Psoas muscle (tissue), 7 donors: ENCODE measurements at regions not wholly inside any gene's neighbourhood (a gene's known extent, or its start where the extent isn't known, plus 50 kb on each side); places are given as distances from the start of the nearest gene placed in this dataset.

Source experiments
- ATAC-seq, 4 donors: fragments of 200-7000 bp; cut with Tn5 transposase; one replicate each; pipeline ENCODE4 v1.9.1; 2020; ENCODE audit warnings: moderate library complexity in 3 of 4, mild to moderate bottlenecking in 2 of 4
- DNase-seq, 2 donors: peaks; one replicate each; pipeline ENCODE4 v3.0.0-alpha.2; 2020
- H3K27ac ChIP-seq: fragments of 200-600 bp; one replicate; pipeline ENCODE4 v1.8.0; 2022
- H3K27me3 ChIP-seq, 3 donors: fragments of 200-600 bp in 1 of 3; one replicate each; pipeline versions ENCODE4 v1.6.1 to v1.8.0; 2013 to 2022; ENCODE audit warnings: low read length in 2 of 3, mild to moderate bottlenecking in 2 of 3, moderate library complexity in 1 of 3; ENCODE audit not compliant: insufficient read depth in 3 of 3
- H3K36me3 ChIP-seq, 2 donors: fragments of 200-600 bp in 1 of 2; one replicate each; pipeline versions ENCODE4 v1.6.1 to v1.8.0; 2013 to 2022; ENCODE audit warnings: low read depth in 1 of 2, mild to moderate bottlenecking in 1 of 2, moderate library complexity in 1 of 2; ENCODE audit not compliant: insufficient read depth in 1 of 2
- H3K4me1 ChIP-seq: fragments of 200-600 bp; one replicate; pipeline ENCODE4 v1.8.0; 2022
- H3K4me3 ChIP-seq: fragments of 200-600 bp; one replicate; pipeline ENCODE4 v1.8.0; 2022; ENCODE audit warnings: mild to moderate bottlenecking
- H3K9me3 ChIP-seq: fragments of 200-600 bp; one replicate; pipeline ENCODE4 v1.8.0; 2022
- WGBS, 3 donors: extraction: QIAGEN DNeasy Blood & Tissue Kit; methylation state at CpG; one replicate each; pipeline versions ENCODE4 v1.1.6 to v1.1.7; 2013; 5-methylcytosine and 5-hydroxymethylcytosine counted together
- intact Hi-C, 2 donors: fragments of 100-400 bp; cut with DNase I; formaldehyde crosslinking; loops; one replicate each; pipeline versions ENCODE4 v1.11.0 to v1.14.2; 2022
- TF ChIP-seq, protein P1 (sequence below): fragments of 200-600 bp; IDR thresholded peaks from one replicate; pipeline ENCODE4 v1.8.0; 2022; ENCODE audit warnings: antibody characterized with exemption
- donor health status: healthy with polysubstance abuse.
- donor health status: DM: no; HTN: no; CAD: no; lungs with moderate emphysema.
- donor health status: Bipolar disorder and iron deficiency.
- donor health status: healthy.
- donor health status: DM: yes; HTN: yes; CAD: no.
- donor health status: DM: no; HTN: no; CAD: no.
- donor health status: DM: yes; HTN: yes; CAD: no.

DNA sequence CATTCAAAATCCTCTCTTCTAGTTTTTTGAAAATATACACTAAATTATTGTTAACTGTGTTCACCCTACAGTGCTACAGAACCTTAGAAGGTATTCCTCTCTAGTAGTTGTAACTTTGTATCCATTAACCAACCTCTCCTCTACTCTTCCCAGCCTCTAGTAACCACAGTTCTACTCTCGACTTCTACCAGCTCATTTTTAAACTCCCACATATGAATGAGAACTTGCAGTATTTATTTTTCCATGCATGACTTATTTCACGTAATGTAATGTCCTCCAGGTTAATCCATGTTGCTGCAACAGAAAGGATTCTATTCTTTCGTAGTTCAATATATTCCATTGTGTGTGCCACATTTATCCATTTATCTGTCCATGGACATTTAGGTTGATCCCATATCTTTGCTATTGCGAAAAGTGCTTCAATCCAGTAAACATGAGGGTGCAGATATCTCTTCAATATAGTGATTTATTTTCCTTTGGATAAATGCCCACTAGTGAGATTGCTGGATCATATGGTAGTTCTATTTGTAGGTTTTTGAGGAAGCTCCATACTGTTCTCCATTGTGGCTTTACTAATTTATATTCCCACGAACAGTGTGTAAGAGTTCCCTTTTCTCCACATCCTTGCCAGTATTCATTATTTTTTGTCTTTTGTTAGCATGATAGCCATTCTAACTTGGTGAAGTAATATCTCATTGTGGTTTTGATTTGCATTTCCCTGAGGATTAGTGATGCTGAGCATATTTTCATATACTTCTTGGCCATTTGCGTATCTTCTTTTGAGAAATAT lies 113.7 kb upstream of the SMAD3 start:
- ATAC-seq, result no peak
- H3K4me1 ChIP-seq, result peaks cover 4% of the 10 kb centered on the region
- H3K36me3 ChIP-seq, result no peaks in the 10 kb centered on the region
- intact Hi-C loops, result loop anchor here in 1 of 2 donors (5.0 kb wide), 1 partner anchor 271 kb away; no protein-coding TSS in a partner anchor
- peaks cover 3% of the 10 kb centered on the region for H3K9me3 ChIP-seq
- DNase-seq, result no peak
- H3K27me3 ChIP-seq, result no peaks in the 10 kb centered on the region
- WGBS, 3 donors, result 87 to 88% (median 87%) methylated on average over 6 of the region's 6 CpGs
- H3K27ac ChIP-seq, result no peak overlapping the region
- TF ChIP-seq, protein P1, sequence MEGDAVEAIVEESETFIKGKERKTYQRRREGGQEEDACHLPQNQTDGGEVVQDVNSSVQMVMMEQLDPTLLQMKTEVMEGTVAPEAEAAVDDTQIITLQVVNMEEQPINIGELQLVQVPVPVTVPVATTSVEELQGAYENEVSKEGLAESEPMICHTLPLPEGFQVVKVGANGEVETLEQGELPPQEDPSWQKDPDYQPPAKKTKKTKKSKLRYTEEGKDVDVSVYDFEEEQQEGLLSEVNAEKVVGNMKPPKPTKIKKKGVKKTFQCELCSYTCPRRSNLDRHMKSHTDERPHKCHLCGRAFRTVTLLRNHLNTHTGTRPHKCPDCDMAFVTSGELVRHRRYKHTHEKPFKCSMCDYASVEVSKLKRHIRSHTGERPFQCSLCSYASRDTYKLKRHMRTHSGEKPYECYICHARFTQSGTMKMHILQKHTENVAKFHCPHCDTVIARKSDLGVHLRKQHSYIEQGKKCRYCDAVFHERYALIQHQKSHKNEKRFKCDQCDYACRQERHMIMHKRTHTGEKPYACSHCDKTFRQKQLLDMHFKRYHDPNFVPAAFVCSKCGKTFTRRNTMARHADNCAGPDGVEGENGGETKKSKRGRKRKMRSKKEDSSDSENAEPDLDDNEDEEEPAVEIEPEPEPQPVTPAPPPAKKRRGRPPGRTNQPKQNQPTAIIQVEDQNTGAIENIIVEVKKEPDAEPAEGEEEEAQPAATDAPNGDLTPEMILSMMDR, result no peak
- no peak overlapping the region for H3K4me3 ChIP-seq

DNA sequence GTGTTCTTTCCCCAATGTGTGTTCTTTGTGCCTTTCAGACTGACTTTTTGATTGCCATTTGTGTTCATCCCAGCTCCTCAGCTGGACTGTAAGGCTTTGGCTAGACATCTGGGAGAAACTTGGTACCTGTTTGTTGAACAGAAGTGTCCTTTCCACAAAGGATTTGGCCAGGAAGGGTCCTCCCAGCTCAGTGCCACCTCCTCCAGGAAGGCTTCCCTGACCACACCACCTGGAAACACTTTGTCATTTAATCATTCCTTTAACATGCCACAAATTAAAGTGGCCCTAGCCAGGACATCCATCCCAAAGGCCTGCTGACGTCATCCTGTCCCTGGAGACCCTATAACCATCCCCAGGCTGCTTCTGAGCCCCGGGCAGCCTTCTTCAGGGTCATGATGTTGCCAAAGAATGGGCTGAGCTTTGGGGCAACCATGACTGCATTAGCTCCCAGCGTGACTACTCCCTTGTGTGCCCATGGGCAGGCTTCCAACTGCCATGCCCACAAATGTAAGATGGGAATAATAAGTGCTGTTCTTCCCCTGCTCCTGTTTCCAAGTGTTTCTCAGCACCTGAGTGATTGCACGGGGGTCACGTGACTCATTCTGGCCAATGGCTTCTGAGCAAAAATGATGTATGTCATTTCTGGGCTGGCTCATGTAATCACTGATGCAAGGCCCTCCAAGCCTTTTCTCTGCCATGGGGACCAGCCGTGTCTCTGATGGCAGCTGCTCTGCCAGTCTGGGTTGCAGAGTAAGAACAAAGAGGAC lies 112.5 kb upstream of the SMAD3 start:
- H3K27me3 ChIP-seq, result no peaks in the 10 kb centered on the region
- TF ChIP-seq, protein P1, result no peak
- WGBS, 3 donors, result 58 to 69% (median 60%) methylated on average over 6 of the region's 6 CpGs
- intact Hi-C loops, result loop anchor here in 1 of 2 donors (5.0 kb wide), 1 partner anchor 269 kb away; no protein-coding TSS in a partner anchor
- no peak for DNase-seq
- no peak overlapping the region for H3K27ac ChIP-seq
- ATAC-seq, result no peak
- H3K4me3 ChIP-seq, result no peak overlapping the region
- no peaks in the 10 kb centered on the region for H3K36me3 ChIP-seq
- peaks cover 3% of the 10 kb centered on the region for H3K9me3 ChIP-seq
- H3K4me1 ChIP-seq, result peaks cover 3% of the 10 kb centered on the region

DNA sequence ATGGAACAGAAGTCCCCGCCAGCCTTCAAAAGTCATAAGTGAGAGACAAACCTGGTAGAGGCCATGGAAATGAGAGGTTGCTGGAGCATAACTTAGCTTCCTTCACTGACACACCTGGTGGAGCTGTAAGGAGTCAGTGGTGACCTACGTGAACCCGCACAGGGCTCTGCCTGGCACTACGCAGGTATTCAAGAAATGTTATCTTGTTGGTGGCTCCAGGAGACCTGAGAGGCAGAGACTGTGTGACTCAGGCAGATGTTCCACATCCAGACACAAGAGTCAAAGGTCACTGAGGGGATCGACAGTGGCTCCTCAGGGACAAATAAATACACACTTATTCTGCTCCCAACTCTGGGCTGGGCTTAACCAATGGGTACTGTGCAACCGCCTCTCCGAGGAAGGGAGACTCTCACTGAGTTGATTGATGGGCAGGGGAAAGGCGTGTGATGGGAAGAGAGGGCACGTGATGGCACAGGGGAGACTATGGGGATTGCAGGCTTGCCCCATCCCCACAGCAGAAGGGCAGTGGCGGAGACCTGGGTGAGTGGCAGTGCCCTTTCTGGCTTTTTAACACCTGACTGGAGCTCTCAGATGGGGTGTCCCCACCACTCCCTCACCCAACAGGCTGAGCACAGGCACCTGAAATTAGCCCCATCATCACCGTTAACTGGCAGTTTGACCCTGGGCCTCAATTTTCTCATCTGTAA lies 111.7 kb upstream of the SMAD3 start:
- TF ChIP-seq, protein P1, result no peak
- Histone ChIP-seq H3K27me3 (no peaks in the 10 kb centered on the region), H3K4me3 (no peak overlapping the region), H3K27ac (no peak overlapping the region), H3K4me1 (no peaks in the 10 kb centered on the region), H3K36me3 (no peaks in the 10 kb centered on the region), H3K9me3 (peaks cover 3% of the 10 kb centered on the region)
- WGBS, 3 donors, result 87 to 93% (median 89%) methylated on average over 11 of the region's 11 CpGs
- intact Hi-C loops, result loop anchor here in 1 of 2 donors (5.0 kb wide), 1 partner anchor 269 kb away; no protein-coding TSS in a partner anchor
- ATAC-seq, result no peak
- no peak for DNase-seq

DNA sequence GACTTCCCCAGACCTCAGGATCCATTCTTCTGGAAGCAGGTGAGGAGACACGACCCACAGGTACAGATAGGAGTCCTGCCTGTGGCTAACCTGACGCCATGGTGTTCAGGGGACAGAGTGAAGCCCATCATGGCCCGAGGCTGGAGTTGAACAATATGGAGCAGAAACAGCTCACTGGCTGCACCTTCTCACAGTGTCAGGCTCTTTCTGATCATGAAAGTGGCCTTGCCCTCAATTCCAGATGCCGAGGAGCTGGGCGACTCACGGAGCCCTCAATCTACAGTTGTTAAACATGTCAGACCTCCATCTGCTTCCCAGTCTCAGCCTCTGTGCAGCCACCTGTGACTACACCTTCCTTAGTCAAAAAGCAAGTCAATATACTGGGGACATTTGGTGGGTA lies 110.8 kb upstream of the SMAD3 start:
- ATAC-seq (no peak), DNase-seq (no peak)
- H3K27me3 ChIP-seq, result no peaks in the 10 kb centered on the region
- H3K36me3 ChIP-seq, result no peaks in the 10 kb centered on the region
- peaks cover 3% of the 10 kb centered on the region for H3K9me3 ChIP-seq
- no peaks in the 10 kb centered on the region for H3K4me1 ChIP-seq
- no peak overlapping the region for H3K27ac ChIP-seq
- 90 to 96% (median 90%) methylated on average over 6 of the region's 6 CpGs for WGBS, 3 donors
- TF ChIP-seq, protein P1, result no peak
- intact Hi-C loops, result loop anchor here in 1 of 2 donors (5.0 kb wide), 1 partner anchor 268 kb away; no protein-coding TSS in a partner anchor
- no peak overlapping the region for H3K4me3 ChIP-seq
